Panc1 (cell line): ENCODE measurements at regions not wholly inside any gene's neighbourhood (a gene's known extent, or its start where the extent isn't known, plus 50 kb on each side); places are given as distances from the start of the nearest gene placed in this dataset.

Source experiments
- ATAC-seq: fragments of 200-7000 bp; cut with Tn5 transposase; 2 replicates; pipeline ENCODE4 v1.9.1; 2020; ENCODE audit warnings: mild to moderate bottlenecking, moderate library complexity
- BruUV-seq: library from RNA; stranded (reverse); fragments of 400-500 nt; replicated peaks from 2 replicates; lab custom pipeline; 2021; lab: Mats Ljungman, UMichigan
- CTCF ChIA-PET: fragments of 300-600 bp; sonication (Branson Sonifier 250); formaldehyde crosslinking; loops from one replicate; lab custom pipeline; 2022; ENCODE audit warnings: antibody characterized with exemption; lab: Charles Lee
- POLR2A ChIA-PET: fragments of 300-600 bp; sonication (Branson Sonifier 250); formaldehyde crosslinking; loops from one replicate; lab custom pipeline; 2022; ENCODE audit warnings: antibody characterized with exemption; lab: Charles Lee
- DNase-seq: peaks from one replicate; pipeline ENCODE4 v3.0.0-alpha.2; 2010; ENCODE audit warnings: low read depth, low spot score
- H3K27ac ChIP-seq: 2 replicates; pipeline ENCODE4 v1.5.1; 2011; ENCODE audit warnings: mild to moderate bottlenecking, low read length, inconsistent platforms
- H3K27me3 ChIP-seq: fragments of 200-500 bp; sonication (Bioruptor generic); 2 replicates; pipeline ENCODE4 v1.6.0; 2014; ENCODE audit warnings: low read length, inconsistent platforms; ENCODE audit not compliant: control insufficient read depth, insufficient read depth
- H3K36me3 ChIP-seq: fragments of 200-500 bp; sonication (Bioruptor generic); 2 replicates; pipeline ENCODE4 v1.5.1; 2014; ENCODE audit warnings: inconsistent platforms, mild to moderate bottlenecking, low read length, moderate library complexity; ENCODE audit not compliant: control insufficient read depth, insufficient read depth
- H3K4me1 ChIP-seq: 2 replicates; pipeline ENCODE4 v1.5.1; 2011; ENCODE audit warnings: inconsistent platforms, mild to moderate bottlenecking, low read length, moderate library complexity; ENCODE audit not compliant: control insufficient read depth, insufficient read depth
- H3K4me3 ChIP-seq, 2 experiments: 2 replicates each; pipeline ENCODE4 v1.5.1; 2011 to 2012; ENCODE audit warnings: low read depth in 2 of 2, low read length in 2 of 2, mild to moderate bottlenecking in 2 of 2, inconsistent platforms in 1 of 2, moderate library complexity in 1 of 2
- H3K9me3 ChIP-seq: fragments of 200-500 bp; sonication (Bioruptor generic); 2 replicates; pipeline ENCODE4 v1.5.1; 2014; ENCODE audit warnings: low read depth, mild to moderate bottlenecking, inconsistent platforms, low read length, moderate library complexity; ENCODE audit not compliant: control insufficient read depth, insufficient read depth
- CTCF ChIP-seq: fragments of 450-650 bp; IDR thresholded peaks from 2 replicates; pipeline ENCODE4 v1.5.1; 2017; ENCODE audit warnings: mild to moderate bottlenecking
- POLR2AphosphoS5 ChIP-seq: IDR thresholded peaks from 2 replicates; pipeline ENCODE4 v1.6.1; 2012; ENCODE audit warnings: mild to moderate bottlenecking, low read depth, low read length, moderate library complexity
- REST ChIP-seq, 2 experiments: IDR thresholded peaks; 2 replicates each; pipeline ENCODE4 v1.6.1; 2011 to 2012; ENCODE audit warnings: low read depth in 2 of 2, control low read depth in 1 of 2, low read length in 1 of 2, mild to moderate bottlenecking in 1 of 2, moderate library complexity in 1 of 2; ENCODE audit not compliant: insufficient read depth in 1 of 2
- SIN3A ChIP-seq: IDR thresholded peaks from 2 replicates; pipeline ENCODE4 v1.6.1; 2012; ENCODE audit warnings: low read depth, mild to moderate bottlenecking, low read length, moderate library complexity, borderline replicate concordance; ENCODE audit not compliant: insufficient read depth
- TCF7L2 ChIP-seq: IDR thresholded peaks from 2 replicates; pipeline ENCODE4 v1.6.1; 2011; ENCODE audit warnings: mild to moderate bottlenecking, low read depth, low read length, inconsistent platforms
- in situ Hi-C: cut with HindIII; loops from 2 replicates; pipeline ENCODE4 v1.10.0; 2016; ENCODE audit warnings: low sequenced_read_pairs, low pct_unique_long_range_greater_than_20kb
- intact Hi-C: fragments of 100-400 bp; cut with micrococcal nuclease; formaldehyde crosslinking; loops from one replicate; pipeline ENCODE4 v1.10.0; 2022; ENCODE audit not compliant: unreplicated experiment

DNA sequence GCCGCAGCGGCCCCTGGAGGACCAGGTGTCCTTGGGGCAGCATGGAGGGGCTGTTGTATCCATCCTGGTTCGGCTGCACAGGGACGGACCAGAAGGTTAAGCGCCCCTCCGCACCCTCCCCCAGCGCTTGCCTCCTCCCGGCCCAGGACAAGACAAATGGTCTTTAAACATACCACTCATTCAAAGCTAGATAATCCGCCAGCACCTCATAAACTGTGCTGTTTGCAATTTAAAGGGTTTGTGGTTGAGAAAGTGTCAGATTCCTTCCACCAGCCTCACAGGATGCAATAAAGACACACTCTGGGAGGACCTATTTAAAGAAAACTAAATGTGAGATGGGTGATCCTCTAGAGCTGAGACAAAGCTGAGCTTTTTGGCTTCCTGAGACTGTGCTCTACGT is 426.2 kb upstream of the EEF2KMT start:
- no peak for DNase-seq
- in situ Hi-C loops (no loop called here), intact Hi-C loops (no loop called here)
- CTCF ChIA-PET: no interaction called here
- no TSS peak for BruUV-seq
- Histone ChIP-seq H3K27ac (no peak overlapping the region), H3K9me3 (no peaks in the 10 kb centered on the region), H3K4me3 (no peak overlapping the region), H3K27me3 (no peaks in the 10 kb centered on the region), H3K4me1 (no peaks in the 10 kb centered on the region), H3K36me3 (no peaks in the 10 kb centered on the region)
- POLR2A ChIA-PET: no interaction called here
- TF ChIP-seq TCF7L2: no peak
- TF ChIP-seq REST (IDR thresholded peaks at IDR 0.05; ENCODE audit: insufficient read depth in 1 of 2, low read depth in 2 of 2, low read length in 1 of 2): no peak
- TF ChIP-seq CTCF: no peak
- TF ChIP-seq SIN3A: no peak
- TF ChIP-seq POLR2AphosphoS5: no peak
- ATAC-seq: no peak

GRCh38 chr16:5516115-5516514 is 418.5 kb upstream of the EEF2KMT start:
- POLR2A ChIA-PET: no interaction called here
- intact Hi-C loops: no loop called here
- Histone ChIP-seq H3K9me3 (no peaks in the 10 kb centered on the region), H3K27me3 (no peaks in the 10 kb centered on the region), H3K4me1 (no peaks in the 10 kb centered on the region), H3K27ac (no peak overlapping the region), H3K36me3 (no peaks in the 10 kb centered on the region), H3K4me3 (no peak overlapping the region)
- TF ChIP-seq SIN3A (no peak), CTCF (no peak), REST (IDR thresholded peaks at IDR 0.05; ENCODE audit: insufficient read depth in 1 of 2, low read depth in 2 of 2, low read length in 1 of 2) (no peak), POLR2AphosphoS5 (no peak), TCF7L2 (no peak)
- in situ Hi-C loops: no loop called here
- no TSS peak for BruUV-seq
- no peak for ATAC-seq
- CTCF ChIA-PET: no interaction called here
- no peak for DNase-seq
